Skeletal muscle tissue (tissue), 3 donors: ENCODE measurements at regions not wholly inside any gene's neighbourhood (a gene's known extent, or its start where the extent isn't known, plus 50 kb on each side); places are given as distances from the start of the nearest gene placed in this dataset.

Experiments used
- H3K27ac ChIP-seq: one replicate; pipeline ENCODE4 v1.7.0; 2013; ENCODE audit warnings: mild to moderate bottlenecking, low read depth, low read length, inconsistent platforms
- H3K27me3 ChIP-seq, 3 donors: one replicate each; pipeline ENCODE4 v1.7.0; 2013; ENCODE audit warnings: low read length in 3 of 3; ENCODE audit not compliant: control insufficient read depth in 3 of 3, insufficient read depth in 3 of 3
- H3K36me3 ChIP-seq, 3 donors: one replicate each; pipeline ENCODE4 v1.7.0; 2013; ENCODE audit warnings: low read length in 3 of 3; ENCODE audit not compliant: control insufficient read depth in 3 of 3, insufficient read depth in 3 of 3
- H3K4me1 ChIP-seq, 3 donors: one replicate each; pipeline ENCODE4 v1.7.0; 2013; ENCODE audit warnings: low read length in 3 of 3, mild to moderate bottlenecking in 3 of 3; ENCODE audit not compliant: control insufficient read depth in 3 of 3, insufficient read depth in 3 of 3
- H3K4me3 ChIP-seq, 3 donors: one replicate each; pipeline ENCODE4 v1.7.0; 2013; ENCODE audit warnings: low read length in 3 of 3
- H3K9ac ChIP-seq, 3 donors: one replicate each; pipeline ENCODE4 v1.7.0; 2013; ENCODE audit warnings: low read length in 3 of 3, mild to moderate bottlenecking in 3 of 3, moderate library complexity in 2 of 3, low read depth in 1 of 3
- H3K9me3 ChIP-seq, 3 donors: one replicate each; pipeline ENCODE4 v1.7.0; 2013; ENCODE audit warnings: low read length in 3 of 3; ENCODE audit not compliant: control insufficient read depth in 3 of 3
- donor health status: Osteomylitis.

GRCh38 chr11:134783234-134783633, 371.2 kb upstream of the B3GAT1 start:
- H3K9me3 ChIP-seq = no peaks in the 10 kb centered on the region
- no peak overlapping the region for H3K9ac ChIP-seq
- H3K36me3 ChIP-seq = no peaks in the 10 kb centered on the region
- peaks cover 0 to 2% (median 0%) of the 10 kb centered on the region in 3 donors for H3K27me3 ChIP-seq
- H3K4me3 ChIP-seq = no peak overlapping the region
- H3K4me1 ChIP-seq = no peaks in the 10 kb centered on the region
- H3K27ac ChIP-seq = no peak overlapping the region

GRCh38 chr11:134781380-134781866, 369.4 kb upstream of the B3GAT1 start:
- H3K4me3 ChIP-seq = no peak overlapping the region
- H3K4me1 ChIP-seq = no peaks in the 10 kb centered on the region
- H3K27me3 ChIP-seq = peaks cover 0 to 2% (median 0%) of the 10 kb centered on the region in 3 donors
- no peak overlapping the region for H3K27ac ChIP-seq
- no peaks in the 10 kb centered on the region for H3K36me3 ChIP-seq
- no peaks in the 10 kb centered on the region for H3K9me3 ChIP-seq
- no peak overlapping the region for H3K9ac ChIP-seq

- no peaks in the 10 kb centered on the region for H3K9me3 ChIP-seq
- no peaks in the 10 kb centered on the region for H3K36me3 ChIP-seq
- no peaks in the 10 kb centered on the region for H3K4me1 ChIP-seq
- no peak overlapping the region for H3K4me3 ChIP-seq
- H3K27me3 ChIP-seq = peaks cover 0 to 2% (median 0%) of the 10 kb centered on the region in 3 donors
- H3K27ac ChIP-seq = no peak overlapping the region
- no peak overlapping the region for H3K9ac ChIP-seq
These were observed 368.6 kb upstream of the B3GAT1 start for GRCh38 chr11:134780486-134781147.

GRCh38 chr11:134779179-134779578, 367.1 kb upstream of the B3GAT1 start:
- H3K9me3 ChIP-seq = no peaks in the 10 kb centered on the region
- H3K36me3 ChIP-seq = no peaks in the 10 kb centered on the region
- H3K4me3 ChIP-seq = no peak overlapping the region
- peaks cover 0 to 2% (median 0%) of the 10 kb centered on the region in 3 donors for H3K27me3 ChIP-seq
- H3K4me1 ChIP-seq = no peaks in the 10 kb centered on the region
- H3K27ac ChIP-seq = no peak overlapping the region
- H3K9ac ChIP-seq = no peak overlapping the region

- Histone ChIP-seq H3K9me3 (peaks cover 0 to 5% (median 2%) of the 10 kb centered on the region in 3 donors), H3K9ac (no peak overlapping the region), H3K27me3 (peaks cover 0 to 3% (median 0%) of the 10 kb centered on the region in 3 donors)
These were observed 356.4 kb upstream of the B3GAT1 start for GRCh38 chr11:134768463-134768862.

GRCh38 chr11:134765565-134765964, 353.5 kb upstream of the B3GAT1 start:
- no peak overlapping the region for H3K4me3 ChIP-seq
- no peak overlapping the region for H3K27ac ChIP-seq
- H3K9me3 ChIP-seq = peaks cover 0 to 5% (median 2%) of the 10 kb centered on the region in 3 donors
- no peak overlapping the region for H3K9ac ChIP-seq
- H3K4me1 ChIP-seq = peaks cover 0 to 4% (median 0%) of the 10 kb centered on the region in 3 donors
- peaks cover 0 to 3% (median 0%) of the 10 kb centered on the region in 3 donors for H3K27me3 ChIP-seq
- H3K36me3 ChIP-seq = no peaks in the 10 kb centered on the region

More at GRCh38 chr11:134768463-134768862, 356.4 kb upstream of the B3GAT1 start:
- no peaks in the 10 kb centered on the region for H3K36me3 ChIP-seq
- H3K4me3 ChIP-seq = no peak overlapping the region
- no peak overlapping the region for H3K27ac ChIP-seq
- H3K4me1 ChIP-seq = no peaks in the 10 kb centered on the region

GRCh38 chr11:134764966-134765365, 352.9 kb upstream of the B3GAT1 start:
- Histone ChIP-seq H3K4me1 (peaks cover 0 to 4% (median 0%) of the 10 kb centered on the region in 3 donors), H3K9me3 (peaks cover 0 to 5% (median 2%) of the 10 kb centered on the region in 3 donors), H3K9ac (no peak overlapping the region), H3K27me3 (peaks cover 0 to 3% (median 0%) of the 10 kb centered on the region in 3 donors), H3K27ac (no peak overlapping the region), H3K36me3 (no peaks in the 10 kb centered on the region), H3K4me3 (no peak overlapping the region)

GRCh38 chr11:134764367-134764766, 352.3 kb upstream of the B3GAT1 start:
- Histone ChIP-seq H3K9ac (no peak overlapping the region), H3K9me3 (peaks cover 0 to 5% (median 2%) of the 10 kb centered on the region in 3 donors), H3K4me3 (no peak overlapping the region), H3K4me1 (peaks cover 0 to 4% (median 0%) of the 10 kb centered on the region in 3 donors), H3K27me3 (peaks cover 0 to 3% (median 0%) of the 10 kb centered on the region in 3 donors), H3K36me3 (no peaks in the 10 kb centered on the region), H3K27ac (no peak overlapping the region)

- Histone ChIP-seq H3K4me1 (peaks cover 0 to 4% (median 0%) of the 10 kb centered on the region in 3 donors), H3K9ac (no peak overlapping the region), H3K27ac (no peak overlapping the region), H3K4me3 (peak overlapping the region in 1 of 3 donors; percentile 20), H3K9me3 (peaks cover 0 to 5% (median 2%) of the 10 kb centered on the region in 3 donors), H3K36me3 (no peaks in the 10 kb centered on the region), H3K27me3 (peaks cover 0 to 6% (median 0%) of the 10 kb centered on the region in 3 donors)
These were observed 351.0 kb upstream of the B3GAT1 start for GRCh38 chr11:134763030-134763388.

GRCh38 chr11:134762248-134763029, 350.4 kb upstream of the B3GAT1 start:
- no peak overlapping the region for H3K27ac ChIP-seq
- no peaks in the 10 kb centered on the region for H3K36me3 ChIP-seq
- peaks cover 0 to 4% (median 0%) of the 10 kb centered on the region in 3 donors for H3K4me1 ChIP-seq
- peaks cover 0 to 10% (median under 1%) of the 10 kb centered on the region in 3 donors for H3K27me3 ChIP-seq
- peak overlapping the region in 1 of 3 donors; percentile 67 for H3K4me3 ChIP-seq
- peaks cover 0 to 2% (median 0%) of the 10 kb centered on the region in 3 donors for H3K9me3 ChIP-seq
- H3K9ac ChIP-seq = peak overlapping the region in 1 of 3 donors; percentile 16
